ENCODE measurements at regions not wholly inside any gene's neighbourhood (a gene's known extent, or its start where the extent isn't known, plus 50 kb on each side); places are given as distances from the start of the nearest gene placed in this dataset.

- DNase-seq (ENCODE audit: low read depth), result no peak
- TF ChIP-seq CTCF (IDR thresholded peaks at IDR 0.05; ENCODE audit: control insufficient read depth, extremely low read depth, insufficient read depth), result no peak
Observed at GRCh38 chr1:5001466-5001865, 347.1 kb downstream of the AJAP1 start.

GRCh38 chr1:4986306-4986705 lies 331.9 kb downstream of the AJAP1 start:
- no peak for DNase-seq (ENCODE audit: low read depth)
- TF ChIP-seq CTCF (IDR thresholded peaks at IDR 0.05; ENCODE audit: control insufficient read depth, extremely low read depth, insufficient read depth), result no peak

More at GRCh38 chr1:5001466-5001865, 347.1 kb downstream of the AJAP1 start:
- no peak overlapping the region for H3K4me3 ChIP-seq (ENCODE audit: low read depth, low read length)

GRCh38 chr1:4984841-4985240 lies 330.4 kb downstream of the AJAP1 start:
- no peak overlapping the region for H3K4me3 ChIP-seq (ENCODE audit: low read depth, low read length)
- no peak for TF ChIP-seq CTCF (IDR thresholded peaks at IDR 0.05; ENCODE audit: control insufficient read depth, extremely low read depth, insufficient read depth)
- DNase-seq (ENCODE audit: low read depth), result no peak

More at GRCh38 chr1:4986306-4986705, 331.9 kb downstream of the AJAP1 start:
- no peak overlapping the region for H3K4me3 ChIP-seq (ENCODE audit: low read depth, low read length)

- no peak for TF ChIP-seq CTCF (IDR thresholded peaks at IDR 0.05; ENCODE audit: control insufficient read depth, extremely low read depth, insufficient read depth)
- no peak for DNase-seq (ENCODE audit: low read depth)
- no peak overlapping the region for H3K4me3 ChIP-seq (ENCODE audit: low read depth, low read length)
Observed at GRCh38 chr1:4980211-4980610, 325.8 kb downstream of the AJAP1 start.

GRCh38 chr1:4978660-4979390 lies 324.4 kb downstream of the AJAP1 start:
- no peak overlapping the region for H3K4me3 ChIP-seq (ENCODE audit: low read depth, low read length)
- TF ChIP-seq CTCF (IDR thresholded peaks at IDR 0.05; ENCODE audit: control insufficient read depth, extremely low read depth, insufficient read depth), result no peak
- DNase-seq (ENCODE audit: low read depth), result no peak

GRCh38 chr1:4977701-4978100 lies 323.3 kb downstream of the AJAP1 start:
- no peak for DNase-seq (ENCODE audit: low read depth)
- H3K4me3 ChIP-seq (ENCODE audit: low read depth, low read length), result no peak overlapping the region

More at GRCh38 chr1:4977701-4978100, 323.3 kb downstream of the AJAP1 start:
- no peak for TF ChIP-seq CTCF (IDR thresholded peaks at IDR 0.05; ENCODE audit: control insufficient read depth, extremely low read depth, insufficient read depth)
